Endothelial cell of umbilical vein (primary cell): ENCODE measurements at regions not wholly inside any gene's neighbourhood (a gene's known extent, or its start where the extent isn't known, plus 50 kb on each side); places are given as distances from the start of the nearest gene placed in this dataset.

Experiments
- BruUV-seq: library from RNA; stranded (reverse); fragments of 400-500 nt; replicated peaks from 2 replicates; lab custom pipeline; 2021; lab: Mats Ljungman, UMichigan
- CTCF ChIA-PET: fragments of 300-600, 350-600 bp; sonication (Branson Sonifier 250); formaldehyde crosslinking; loops from one replicate; lab custom pipeline; 2021; ENCODE audit warnings: antibody characterized with exemption, inconsistent platforms; lab: Charles Lee
- POLR2A ChIA-PET: fragments of 300-600, 350-600 bp; sonication (Branson Sonifier 250); formaldehyde crosslinking; loops from one replicate; lab custom pipeline; 2021; ENCODE audit warnings: antibody characterized with exemption, inconsistent platforms; lab: Charles Lee
- DNase-seq: peaks from one replicate; pipeline ENCODE4 v3.0.0-alpha.2; 2011; ENCODE audit warnings: low read depth, low spot score
- FAIRE-seq: peaks from 2 replicates; lab custom pipeline; 2011; peaks lifted over from hg19 to GRCh38; lab: Jason Lieb, UNC
- H2AFZ ChIP-seq: 2 replicates; pipeline ENCODE4 v1.6.0; 2012; ENCODE audit warnings: low read depth, low read length, control low read depth, inconsistent platforms
- H3K27ac ChIP-seq: 2 replicates; pipeline ENCODE4 v1.5.1; 2011; ENCODE audit warnings: low read depth, mild to moderate bottlenecking, control low read depth, low read length, moderate library complexity; ENCODE audit not compliant: insufficient read depth
- H3K27me3 ChIP-seq, 2 experiments: 2 replicates each; pipeline versions ENCODE4 v1.6.0 to v1.6.1; 2011; ENCODE audit warnings: low read length in 2 of 2, mixed read lengths in 1 of 2; ENCODE audit not compliant: control insufficient read depth in 2 of 2, insufficient read depth in 2 of 2
- H3K36me3 ChIP-seq, 2 experiments: 2 replicates in 1 of 2; 3 replicates in 1 of 2; pipeline ENCODE4 v1.5.1; 2011; ENCODE audit warnings: low read length in 2 of 2, mild to moderate bottlenecking in 1 of 2, moderate library complexity in 1 of 2; ENCODE audit not compliant: control insufficient read depth in 2 of 2, insufficient read depth in 2 of 2; ENCODE audit errors: extremely low read depth in 1 of 2
- H3K4me1 ChIP-seq: 3 replicates; pipeline ENCODE4 v1.5.1; 2011; ENCODE audit warnings: mild to moderate bottlenecking, low read length; ENCODE audit not compliant: control insufficient read depth, insufficient read depth; ENCODE audit errors: extremely low read depth
- H3K4me2 ChIP-seq: 2 replicates; pipeline ENCODE4 v1.6.1; 2011; ENCODE audit warnings: low read length, control low read depth, mixed read lengths; ENCODE audit not compliant: insufficient read depth
- H3K4me3 ChIP-seq, 3 experiments: fragments of 200-600 bp in 1 of 3; sonication (generic), shearing (Covaris generic) in 1 of 3; replicated peaks in 1 of 3; 2 replicates each; pipeline ENCODE4 v1.5.1; 2011 to 2016; ENCODE audit warnings: control low read depth in 3 of 3, low read length in 3 of 3, mild to moderate bottlenecking in 2 of 3, inconsistent platforms in 1 of 3, low read depth in 1 of 3, moderate library complexity in 1 of 3; ENCODE audit not compliant: insufficient read depth in 1 of 3
- H3K79me2 ChIP-seq: 2 replicates; pipeline ENCODE4 v1.6.0; 2012; ENCODE audit warnings: low read length, inconsistent platforms; ENCODE audit not compliant: control insufficient read depth, insufficient read depth
- H3K9ac ChIP-seq: replicated peaks from 2 replicates; pipeline ENCODE3; 2011; ENCODE audit warnings: low read length, control low read depth; ENCODE audit not compliant: insufficient read depth; ENCODE audit errors: extremely low read depth
- H3K9me1 ChIP-seq: replicated peaks from 3 replicates; pipeline ENCODE4 v1.6.0; 2011; ENCODE audit warnings: mild to moderate bottlenecking, low read length; ENCODE audit not compliant: control insufficient read depth, insufficient read depth; ENCODE audit errors: extremely low read depth
- H3K9me3 ChIP-seq: replicated peaks from 2 replicates; pipeline ENCODE4 v1.5.1; 2012; ENCODE audit warnings: low read length, inconsistent platforms; ENCODE audit not compliant: control insufficient read depth, insufficient read depth
- H4K20me1 ChIP-seq: replicated peaks from 2 replicates; pipeline ENCODE3; 2011; ENCODE audit warnings: mild to moderate bottlenecking, low read length; ENCODE audit not compliant: control insufficient read depth, insufficient read depth; ENCODE audit errors: extremely low read depth
- CTCF ChIP-seq, 2 donors: IDR thresholded peaks; 1 replicate in 1 of 2; 2 replicates in 1 of 2; pipeline ENCODE4 v1.5.1; 2011; ENCODE audit warnings: low read length in 2 of 2, mild to moderate bottlenecking in 2 of 2, moderate library complexity in 2 of 2, control low read depth in 1 of 2, inconsistent platforms in 1 of 2, low read depth in 1 of 2; ENCODE audit not compliant: insufficient read depth in 1 of 2; ENCODE audit errors: extremely low read depth in 1 of 2
- EZH2 ChIP-seq: IDR thresholded peaks from 2 replicates; pipeline ENCODE4 v1.6.1; 2012; ENCODE audit warnings: borderline replicate concordance, low read depth, mild to moderate bottlenecking, moderate library complexity, low read length, inconsistent platforms; ENCODE audit not compliant: severe bottlenecking
- FOS ChIP-seq: IDR thresholded peaks from 2 replicates; pipeline ENCODE4 v1.6.1; 2011; ENCODE audit warnings: mild to moderate bottlenecking, low read length, moderate library complexity, borderline replicate concordance; ENCODE audit not compliant: insufficient read depth
- GATA2 ChIP-seq: IDR thresholded peaks from 2 replicates; pipeline ENCODE4 v1.7.0; 2011; ENCODE audit warnings: low read depth, mild to moderate bottlenecking, moderate library complexity, mixed read lengths, low read length; ENCODE audit not compliant: insufficient read length, insufficient read depth
- JUN ChIP-seq: IDR thresholded peaks from 2 replicates; pipeline ENCODE4 v1.6.1; 2011; ENCODE audit warnings: borderline replicate concordance, low read depth; ENCODE audit not compliant: insufficient read length, insufficient read depth
- MAX ChIP-seq: IDR thresholded peaks from 2 replicates; pipeline ENCODE4 v1.6.1; 2011; ENCODE audit not compliant: insufficient read depth, insufficient read length
- MYC ChIP-seq: IDR thresholded peaks from one replicate; pipeline ENCODE4 v1.6.1; 2011; ENCODE audit warnings: mild to moderate bottlenecking, low read depth, low read length
- POLR2A ChIP-seq: IDR thresholded peaks from 2 replicates; pipeline ENCODE4 v1.6.1; 2012; ENCODE audit warnings: low read depth, mild to moderate bottlenecking, control low read depth, low read length
- POLR2AphosphoS5 ChIP-seq: IDR thresholded peaks from 2 replicates; pipeline ENCODE4 v1.6.1; 2012; ENCODE audit warnings: low read depth, mild to moderate bottlenecking, control low read depth, low read length, moderate library complexity; ENCODE audit not compliant: insufficient read depth
- dilution Hi-C: fragments of 300-500 bp; cut with MboI; formaldehyde crosslinking; loops from one replicate; pipeline ENCODE4 v1.15.0; 2019; ENCODE audit warnings: low sequenced_read_pairs; ENCODE audit not compliant: extremely low pct_ligation_motif_present
- intact Hi-C: fragments of 100-400 bp; cut with micrococcal nuclease; formaldehyde crosslinking; loops from one replicate; pipeline ENCODE4 v1.10.0; 2022

GRCh38 chr13:42392180-42392579 lies 120.2 kb downstream of the AKAP11 start:
- DNase-seq (no peak), FAIRE-seq (no peak)
- no peaks in the 10 kb centered on the region for H3K9me3 ChIP-seq
- H3K36me3 ChIP-seq, result no peaks in the 10 kb centered on the region
- H4K20me1 ChIP-seq, result no peaks in the 10 kb centered on the region
- POLR2A ChIA-PET, result no interaction called here
- H3K9me1 ChIP-seq, result no peaks in the 10 kb centered on the region
- H3K4me1 ChIP-seq, result no peaks in the 10 kb centered on the region
- H2AFZ ChIP-seq, result no peak overlapping the region
- dilution Hi-C loops (no loop called here), intact Hi-C loops (no loop called here)
- BruUV-seq, result no TSS peak
- H3K27me3 ChIP-seq, result peaks cover 5 to 6% of the 10 kb centered on the region in 2 experiments
- H3K79me2 ChIP-seq, result no peaks in the 10 kb centered on the region
- no peak overlapping the region for H3K27ac ChIP-seq
- H3K4me3 ChIP-seq, result no peak overlapping the region
- no peak overlapping the region for H3K4me2 ChIP-seq
- H3K9ac ChIP-seq, result no peak overlapping the region
- CTCF ChIA-PET, result no interaction called here
- TF ChIP-seq CTCF (IDR thresholded peaks at IDR 0.05; ENCODE audit: extremely low read depth in 1 of 2, insufficient read depth in 1 of 2, low read depth in 1 of 2, low read length in 2 of 2) (no peak), EZH2 (no peak), JUN (no peak), GATA2 (no peak), POLR2AphosphoS5 (no peak), FOS (no peak), POLR2A (no peak), MYC (no peak), MAX (no peak)
